Fibroblast of peridontal ligament (primary cell): ENCODE measurements at regions not wholly inside any gene's neighbourhood (a gene's known extent, or its start where the extent isn't known, plus 50 kb on each side); places are given as distances from the start of the nearest gene placed in this dataset.
"Not testable (repeated sequence)": the region's sequence is repeated elsewhere in the genome, so short reads cannot be mapped to it uniquely, and the experiment has no call there.

Experiments used
- DNase-seq: peaks from one replicate; pipeline ENCODE4 v3.0.0-alpha.2; 2010; ENCODE audit errors: extremely low read depth

DNA sequence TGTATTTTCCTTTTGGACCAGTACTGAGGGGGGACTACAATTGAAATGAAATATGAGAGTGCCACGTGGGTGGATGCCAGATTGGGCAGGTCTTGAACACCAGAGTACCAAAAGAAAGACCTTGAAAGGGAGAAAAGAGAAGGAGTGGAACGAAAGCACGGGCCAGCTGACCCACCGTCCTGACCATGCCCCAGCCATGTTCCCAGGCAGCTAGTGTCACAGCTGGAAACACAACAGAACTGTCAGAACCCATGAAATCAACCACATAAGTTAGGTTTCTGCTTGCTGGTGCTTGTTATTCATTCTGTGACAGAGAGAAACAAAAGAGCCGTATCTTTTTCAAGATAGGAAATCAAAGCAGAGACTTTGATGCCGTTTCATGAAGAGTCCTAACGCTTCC, 268.8 kb downstream of the MEX3B start:
- DNase-seq, result no peak

- DNase-seq, result not testable (repeated sequence)
Measured at GRCh38 chr15:81775779-81776178, 270.0 kb downstream of the MEX3B start.

DNA sequence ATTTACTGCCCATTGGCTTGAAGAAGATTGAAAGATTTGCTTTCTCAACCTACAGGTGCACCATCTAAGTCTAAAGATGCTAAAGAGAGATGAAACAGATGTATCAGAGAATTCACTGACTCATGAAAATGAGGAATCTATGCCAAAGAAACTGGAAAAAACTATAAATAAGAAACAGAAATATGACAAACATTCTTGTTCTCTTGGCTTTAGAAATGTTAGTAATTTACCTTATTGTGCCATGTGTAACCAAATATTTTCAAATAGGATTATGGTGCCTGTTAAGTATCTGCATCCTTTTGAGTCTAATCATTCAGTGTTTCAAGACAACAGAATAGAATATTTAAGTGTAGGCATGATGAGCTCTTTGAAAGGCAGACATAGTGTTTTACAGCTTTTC, 271.5 kb downstream of the MEX3B start:
- DNase-seq, result no peak

DNA sequence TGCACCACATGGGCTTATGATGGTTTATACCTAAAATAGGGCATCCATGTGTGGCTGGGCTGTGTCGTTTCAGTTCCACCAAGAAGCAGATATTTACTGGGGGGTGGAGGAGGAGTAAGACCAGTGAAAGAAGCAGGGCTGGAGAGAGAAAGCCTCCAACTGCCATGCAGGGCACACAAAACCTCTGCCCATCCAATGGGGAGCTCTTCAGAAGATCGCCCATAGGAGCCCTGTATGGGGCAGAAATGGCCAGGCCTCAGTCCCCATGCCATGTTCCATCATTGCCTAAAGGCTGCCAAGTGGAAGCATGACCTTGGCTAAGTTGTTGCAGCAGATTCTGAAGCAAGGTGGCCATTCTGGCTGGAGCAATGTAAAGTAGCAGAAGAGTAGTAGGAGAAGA, 277.0 kb downstream of the MEX3B start:
- DNase-seq, result no peak

DNA sequence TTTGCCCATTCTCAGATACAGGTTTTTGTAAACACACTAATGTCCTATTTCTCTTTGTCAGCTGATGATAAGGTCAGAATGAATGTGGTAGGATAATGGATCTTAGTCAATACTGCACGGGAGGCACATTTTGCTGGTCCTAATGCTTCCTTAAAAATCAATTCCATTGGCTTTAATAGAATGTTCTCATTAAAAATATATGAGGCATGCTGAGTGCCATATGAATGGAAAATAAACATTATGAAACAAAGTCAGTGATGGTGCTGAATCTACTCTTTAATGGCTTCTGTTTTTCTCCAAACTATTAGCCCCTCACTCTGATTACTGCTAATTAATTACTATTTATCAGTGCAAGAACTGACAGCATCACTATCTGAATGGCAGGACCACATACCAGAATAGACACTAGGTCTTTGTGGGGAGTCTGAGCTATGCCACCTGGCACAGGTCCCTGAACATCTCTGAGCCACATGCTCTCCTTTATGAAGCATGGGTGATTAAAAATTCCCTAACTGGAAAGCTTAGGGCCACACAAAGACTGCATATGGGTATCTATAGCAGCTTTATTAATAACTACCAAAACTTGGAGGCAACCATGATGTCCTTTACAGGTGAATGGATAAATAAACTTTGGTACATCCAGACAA, 278.9 kb downstream of the MEX3B start:
- no peak for DNase-seq

GRCh38 chr15:81765816-81766215, 280.0 kb downstream of the MEX3B start:
- DNase-seq, result no peak

DNA sequence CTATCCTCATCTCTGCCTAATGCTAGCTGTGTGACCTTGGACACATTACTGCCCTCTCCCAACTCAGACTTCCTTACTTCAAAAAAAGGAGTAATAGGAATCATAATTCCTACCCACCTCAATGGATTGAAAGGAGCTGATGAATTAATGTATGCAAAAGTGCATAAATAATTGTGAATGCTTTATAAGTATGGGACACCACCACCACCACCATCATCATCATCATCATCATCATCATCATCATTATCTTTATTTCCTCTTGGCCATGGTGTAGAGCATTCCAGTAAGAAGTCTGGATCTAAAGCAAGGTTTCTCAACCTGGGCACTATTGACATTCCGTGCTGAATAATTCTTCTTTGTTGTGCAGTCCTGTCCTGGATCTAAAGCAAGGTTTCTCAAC, 282.5 kb downstream of the MEX3B start:
- no peak for DNase-seq

DNA sequence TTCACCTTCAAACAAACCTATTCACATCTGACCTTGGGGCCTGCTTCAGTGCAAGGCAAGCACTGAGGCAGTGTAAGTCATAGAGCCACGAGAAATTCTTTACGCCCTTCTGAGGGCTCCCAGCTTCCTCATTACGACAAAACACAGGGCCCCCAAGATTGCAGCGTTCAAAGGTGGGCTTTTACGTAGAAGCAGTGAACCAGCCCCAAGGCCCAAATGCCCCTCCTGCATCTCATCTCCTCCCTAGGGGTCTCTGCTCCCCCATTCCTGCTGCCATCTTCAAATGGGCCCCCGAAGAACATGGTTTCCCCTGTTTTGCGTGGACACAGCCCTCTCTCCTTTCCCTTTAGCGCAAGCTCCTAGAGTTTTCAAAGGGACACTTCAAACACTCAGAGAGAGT, 285.1 kb downstream of the MEX3B start:
- no peak for DNase-seq

DNA sequence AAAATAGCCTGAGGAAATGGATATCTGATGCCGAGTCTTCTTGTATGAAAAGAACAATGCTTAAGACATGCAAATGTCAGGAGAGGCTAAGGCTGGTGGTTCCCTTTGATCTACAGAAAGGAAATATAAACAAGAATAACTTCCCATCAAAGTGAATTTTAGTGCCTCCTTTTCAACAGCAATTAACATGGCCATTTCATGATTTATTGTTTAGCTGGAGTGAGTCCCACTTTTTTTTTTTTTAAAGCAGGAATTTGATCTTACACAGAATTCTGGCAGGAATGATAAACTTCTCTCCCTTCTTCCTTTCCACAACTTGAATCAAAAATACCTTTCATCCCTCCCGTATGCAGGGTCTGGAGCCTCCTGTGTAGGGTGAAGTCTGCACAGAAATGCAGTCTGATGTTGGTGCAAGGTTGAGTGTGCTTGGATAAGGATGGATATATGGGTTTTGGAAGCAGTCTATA, 287.0 kb downstream of the MEX3B start:
- DNase-seq, result no peak

DNA sequence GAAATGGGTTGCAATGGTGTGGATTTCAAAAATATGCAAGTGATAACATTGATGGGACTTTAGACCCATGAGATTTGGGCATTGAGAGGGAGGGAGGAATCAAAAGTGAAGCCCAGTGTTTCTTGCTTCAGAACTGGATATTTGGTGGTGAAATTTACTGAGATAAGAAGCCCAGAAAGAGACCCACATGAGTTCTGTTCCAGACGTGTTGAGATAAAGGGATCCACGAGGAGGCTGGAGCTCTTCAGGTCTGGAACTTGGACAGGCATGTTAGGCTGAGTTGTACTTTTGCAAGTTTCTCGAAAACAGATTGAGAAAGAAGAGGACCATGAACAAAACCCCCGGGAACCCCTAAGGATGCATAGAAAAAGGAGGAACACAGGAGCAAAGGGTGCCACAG, 290.2 kb downstream of the MEX3B start:
- DNase-seq, result no peak

GRCh38 chr15:81754078-81754477, 291.7 kb downstream of the MEX3B start:
- DNase-seq, result no peak

DNA sequence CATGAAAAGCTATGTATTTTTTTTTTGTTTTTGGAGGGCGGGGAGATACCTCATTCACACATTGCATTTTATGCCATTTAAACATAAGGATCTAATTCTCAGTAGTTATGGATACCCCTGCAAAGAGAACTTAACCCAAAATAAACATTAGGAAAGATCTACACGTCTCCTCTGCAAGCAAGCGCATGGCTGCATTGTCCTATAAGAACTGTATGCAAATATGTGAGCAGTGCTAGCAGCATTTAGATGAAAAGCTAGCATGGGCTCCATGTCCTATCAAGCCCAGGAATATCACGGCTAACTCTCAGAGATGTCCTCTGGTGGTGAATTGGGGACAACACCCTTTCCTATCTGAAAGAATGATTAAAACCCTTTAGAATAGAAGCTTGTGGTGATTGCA, 292.8 kb downstream of the MEX3B start:
- DNase-seq, result no peak

DNA sequence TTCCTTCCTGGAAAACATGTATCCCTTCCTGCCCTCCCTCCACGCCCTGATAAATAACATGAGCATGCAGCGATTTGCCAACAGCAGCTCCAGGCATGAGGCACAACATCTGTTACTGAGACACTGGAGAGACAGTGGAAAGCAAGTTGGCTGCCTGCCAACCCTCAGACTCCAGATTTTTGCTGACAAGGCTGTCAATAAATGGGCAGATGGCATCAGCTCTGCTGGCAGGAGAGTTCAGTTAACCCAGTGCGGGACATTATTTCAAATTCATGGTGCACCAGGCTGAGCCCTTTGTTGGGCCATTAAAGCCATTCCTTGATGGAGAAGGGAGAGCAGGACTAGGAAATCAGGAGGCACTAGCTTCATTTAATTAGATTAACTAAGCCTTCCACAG, 293.3 kb downstream of the MEX3B start:
- no peak for DNase-seq

DNA sequence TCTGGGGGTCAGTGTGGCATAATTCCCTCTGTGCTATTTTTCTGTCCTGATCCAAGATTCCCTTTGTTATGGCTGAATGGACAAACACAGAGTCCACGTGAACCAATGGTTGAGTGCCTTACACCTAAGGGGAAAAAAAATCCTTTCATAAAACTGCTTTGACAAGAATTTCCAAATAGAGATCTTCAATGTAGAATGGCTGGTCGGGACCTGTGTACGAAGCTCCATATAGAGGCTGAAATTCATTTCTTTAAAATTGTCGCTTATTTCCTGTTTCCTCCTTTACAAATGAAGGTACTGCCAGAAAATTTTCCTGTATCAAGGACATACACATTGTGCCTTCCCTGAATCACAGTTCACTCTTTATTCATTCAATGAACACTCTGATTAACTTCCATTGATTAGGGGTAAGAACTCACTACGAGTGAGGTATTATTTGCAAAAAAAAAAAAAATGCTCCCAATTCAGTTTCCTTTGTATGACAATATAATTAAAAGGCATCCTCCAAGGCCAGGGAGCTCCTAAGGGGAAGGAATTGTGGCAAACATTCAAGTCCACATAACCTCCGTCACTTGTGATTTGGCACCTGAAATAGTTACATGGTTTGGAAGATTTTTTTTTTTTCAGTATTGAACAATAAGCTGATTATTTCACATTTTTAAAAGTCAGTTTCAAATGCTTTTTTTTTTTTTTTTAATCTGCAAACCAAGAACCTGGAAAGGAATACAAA, 293.8 kb downstream of the MEX3B start:
- DNase-seq, result no peak

DNA sequence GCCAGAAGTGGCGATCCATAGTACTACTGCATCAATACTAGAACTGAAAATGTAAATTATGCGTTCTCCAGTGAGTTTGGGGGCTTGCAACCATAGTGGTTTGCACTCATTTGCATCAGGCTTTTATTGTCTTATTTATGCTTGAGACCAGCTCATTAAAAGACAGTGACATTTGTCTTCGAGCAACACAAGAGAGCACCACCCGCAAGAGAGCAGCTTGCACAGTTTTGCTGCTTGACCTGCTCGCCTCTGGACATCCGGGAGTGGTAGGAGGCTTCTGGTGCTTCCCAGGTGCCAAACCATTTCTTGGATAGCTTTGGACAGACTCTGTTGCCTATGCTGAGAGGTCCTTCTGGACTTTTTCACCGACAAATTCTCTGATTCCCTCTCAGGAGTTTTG, 294.6 kb downstream of the MEX3B start:
- no peak for DNase-seq

DNA sequence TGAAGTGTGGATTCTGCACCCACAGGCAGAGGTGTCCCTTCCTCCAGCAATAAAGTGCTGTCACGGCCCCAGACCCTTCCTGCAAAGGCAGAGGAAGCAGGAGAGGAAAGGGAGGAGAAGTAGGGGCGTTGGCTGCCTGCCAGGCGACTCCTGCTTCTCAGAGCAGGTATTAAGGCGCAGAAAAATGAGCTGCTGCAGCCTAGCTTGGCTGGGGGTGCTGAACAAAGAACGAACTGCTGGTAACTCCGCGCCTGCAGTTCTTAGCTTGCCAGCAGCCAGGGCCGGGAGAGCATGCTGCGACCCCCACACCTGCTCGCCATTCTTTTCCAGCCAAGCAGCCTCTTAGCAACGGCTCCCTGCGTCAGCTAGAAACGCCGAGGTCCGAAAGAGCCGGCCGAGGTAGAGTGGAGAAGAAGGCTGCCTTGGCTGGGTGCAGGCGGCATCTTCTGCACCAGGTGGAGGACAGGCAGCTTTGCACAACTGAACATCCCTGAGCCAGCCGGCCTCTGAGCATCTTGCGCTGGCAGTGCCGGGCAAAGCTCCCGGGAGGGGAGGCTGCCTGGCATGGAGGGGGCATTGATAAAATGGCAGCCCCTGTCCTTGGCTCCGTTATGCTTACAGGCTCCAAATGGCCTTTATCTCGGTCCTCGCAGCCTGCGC, 296.0 kb downstream of the MEX3B start:
- DNase-seq, result no peak

- DNase-seq, result no peak
Measured at GRCh38 chr15:81747482-81747881, 298.3 kb downstream of the MEX3B start.

- no peak for DNase-seq
Measured at GRCh38 chr15:81747026-81747425, 298.8 kb downstream of the MEX3B start.

- no peak for DNase-seq
Measured at GRCh38 chr15:81744364-81744763, 301.5 kb downstream of the MEX3B start.

GRCh38 chr15:81740416-81740815, 305.4 kb downstream of the MEX3B start:
- no peak for DNase-seq

- no peak for DNase-seq
Measured at GRCh38 chr15:81729340-81729739, 316.5 kb downstream of the MEX3B start.

DNA sequence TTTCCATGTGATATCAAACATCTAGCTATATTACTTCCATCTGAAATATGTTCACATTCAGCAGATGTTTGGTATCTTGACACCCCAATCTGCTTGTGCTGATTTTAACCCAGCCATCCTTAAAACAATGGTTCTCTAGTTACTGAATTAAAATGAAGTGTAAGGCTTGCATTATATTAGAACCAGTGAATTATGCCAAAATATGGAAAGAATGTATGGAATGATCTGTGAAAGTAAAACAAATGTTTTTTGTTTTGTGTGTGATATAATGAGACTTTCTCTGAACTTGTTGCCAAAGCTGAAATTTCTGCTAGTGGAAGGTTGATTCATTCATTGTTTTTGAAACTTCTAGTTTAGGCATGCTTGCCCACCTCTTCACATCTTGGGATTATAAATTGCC, 317.1 kb downstream of the MEX3B start:
- no peak for DNase-seq

DNA sequence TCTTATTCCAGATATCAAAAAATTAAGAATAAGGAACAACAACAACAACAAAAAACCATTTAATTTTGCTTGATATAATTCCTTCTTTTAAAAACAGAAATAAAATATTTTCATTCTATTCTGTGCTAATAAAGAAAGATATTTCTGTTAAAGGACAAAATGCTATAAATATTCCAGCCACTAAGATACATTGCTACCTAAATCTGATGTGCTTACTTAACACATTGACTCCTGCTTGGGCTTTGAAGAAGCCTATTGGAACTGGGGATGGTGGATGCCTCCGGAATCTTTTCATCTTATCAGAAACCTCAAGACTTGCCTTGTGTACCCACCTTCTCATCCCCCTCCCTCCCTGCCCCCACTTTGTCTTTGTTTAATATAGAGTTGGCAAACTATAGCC, 320.2 kb downstream of the MEX3B start:
- no peak for DNase-seq
